GM23338 (cell line): ENCODE measurements at regions not wholly inside any gene's neighbourhood (a gene's known extent, or its start where the extent isn't known, plus 50 kb on each side); places are given as distances from the start of the nearest gene placed in this dataset.

Experiments used
- CREB1 ChIP-seq: fragments of 250-450 bp; sonication (Bioruptor Pico); IDR thresholded peaks from 2 replicates; pipeline ENCODE4 v1.5.0; 2020; ENCODE audit warnings: low read depth, mild to moderate bottlenecking, moderate library complexity
- CTCF ChIP-seq, 2 experiments: fragments of 200-600 bp in 1 of 2; sonication (generic) in 1 of 2; conservative IDR thresholded peaks; 2 replicates each; pipeline versions ENCODE4 v1.5.1 to v1.6.1; 2016 to 2017; ENCODE audit warnings: antibody characterized with exemption in 2 of 2, low read depth in 2 of 2, mild to moderate bottlenecking in 2 of 2, moderate library complexity in 1 of 2
- ETS1 ChIP-seq: IDR thresholded peaks from 2 replicates; pipeline ENCODE4 v1.6.1; 2016; ENCODE audit warnings: antibody characterized with exemption
- EZH2 ChIP-seq: fragments of 200-600 bp; sonication (generic); IDR thresholded peaks from one replicate; pipeline ENCODE4 v1.8.0; 2017; ENCODE audit warnings: antibody characterized with exemption, mild to moderate bottlenecking, low read depth; ENCODE audit not compliant: unreplicated experiment
- EZH2phosphoT487 ChIP-seq: fragments of 200-600 bp; sonication (generic); IDR thresholded peaks from one replicate; pipeline ENCODE4 v1.8.1; 2018; ENCODE audit warnings: antibody characterized with exemption; ENCODE audit not compliant: unreplicated experiment
- JUNB ChIP-seq: IDR thresholded peaks from one replicate; pipeline ENCODE4 v1.6.1; 2016; ENCODE audit warnings: antibody characterized with exemption; ENCODE audit not compliant: unreplicated experiment
- NANOG ChIP-seq: IDR thresholded peaks from 2 replicates; pipeline ENCODE4 v1.6.1; 2016; ENCODE audit warnings: antibody characterized with exemption, borderline replicate concordance
- POLR2AphosphoS5 ChIP-seq: IDR thresholded peaks from 2 replicates; pipeline ENCODE4 v1.6.1; 2016; ENCODE audit warnings: antibody characterized with exemption, low read depth
- REST ChIP-seq: IDR thresholded peaks from one replicate; pipeline ENCODE4 v1.6.1; 2018; ENCODE audit warnings: antibody characterized with exemption; ENCODE audit not compliant: unreplicated experiment
- STAT1 ChIP-seq: IDR thresholded peaks from one replicate; pipeline ENCODE4 v1.6.1; 2016; ENCODE audit warnings: antibody characterized with exemption; ENCODE audit not compliant: unreplicated experiment
- ZNF114 ChIP-seq: fragments of 250-450 bp; sonication (Bioruptor Pico); IDR thresholded peaks from 2 replicates; pipeline ENCODE4 v1.5.0; 2020; ENCODE audit warnings: mild to moderate bottlenecking, moderate library complexity
- ZNF331 ChIP-seq: fragments of 250-450 bp; sonication (Bioruptor Pico); IDR thresholded peaks from 2 replicates; pipeline ENCODE4 v1.5.0; 2020; ENCODE audit warnings: low read depth, mild to moderate bottlenecking, moderate library complexity
- ZNF462 ChIP-seq: fragments of 250-450 bp; sonication (Bioruptor Pico); IDR thresholded peaks from 2 replicates; pipeline ENCODE4 v1.5.0; 2020; ENCODE audit warnings: mild to moderate bottlenecking, moderate library complexity

GRCh38 chr15:38071211-38071972, 137.0 kb downstream of the TMCO5A start:
- TF ChIP-seq CTCF (conservative IDR thresholded peaks at IDR 0.05; ENCODE audit: low read depth in 2 of 2) (no peak), POLR2AphosphoS5 (no peak), ZNF114 (no peak), EZH2 (no peak), EZH2phosphoT487 (no peak), CREB1 (CRISPR knock-in tag) (no peak), REST (no peak), STAT1 (no peak), JUNB (no peak), ETS1 (no peak), ZNF331 (CRISPR knock-in tag) (no peak), NANOG (no peak), ZNF462 (no peak)
